ENCODE measurements at regions not wholly inside any gene's neighbourhood (a gene's known extent, or its start where the extent isn't known, plus 50 kb on each side); places are given as distances from the start of the nearest gene placed in this dataset.

GRCh38 chr17:68185820-68186219 lies 62.0 kb upstream of the AMZ2 start:
- DNase-seq: no peak

GRCh38 chr17:68190495-68190894 lies 57.3 kb upstream of the AMZ2 start:
- no peak for DNase-seq

DNA sequence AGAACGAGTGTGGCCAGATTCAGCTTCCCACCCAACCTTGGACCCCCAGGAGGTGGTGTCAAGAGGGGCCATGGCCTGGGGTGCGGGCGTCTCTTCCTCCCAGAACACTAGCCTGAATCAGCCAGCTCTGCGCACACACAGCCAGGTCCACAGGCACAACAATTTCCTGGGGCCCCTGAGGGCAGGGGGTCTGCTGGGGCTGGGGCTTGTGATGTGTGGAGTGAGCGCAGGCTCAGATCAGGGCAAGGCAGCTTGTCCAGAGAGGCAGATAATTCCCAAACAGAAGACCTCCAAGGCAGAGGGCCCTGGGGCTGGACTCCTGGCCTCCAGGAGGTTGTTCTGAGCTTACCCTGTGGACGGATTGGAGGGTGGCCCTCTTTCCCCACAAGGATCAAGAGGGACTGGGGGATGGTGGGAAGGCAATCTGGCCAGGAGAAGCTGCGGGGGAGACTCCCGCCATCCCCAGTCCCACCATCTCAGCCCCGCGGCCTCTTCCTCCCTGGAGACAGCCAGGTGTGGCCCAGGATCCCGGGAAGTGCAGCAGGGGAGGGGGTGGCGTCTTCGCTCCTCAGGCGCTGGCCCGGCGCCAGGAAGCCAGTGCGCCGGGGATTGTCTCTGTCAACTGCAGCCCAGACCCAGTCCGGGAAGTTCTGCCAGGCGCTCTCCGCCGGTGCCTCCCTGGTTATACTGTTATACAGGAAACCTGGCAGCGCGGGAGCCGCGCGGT lies 52.0 kb upstream of the AMZ2 start:
- DNase-seq: peak; percentile 7

GRCh38 chr17:68196394-68197090 lies 51.3 kb upstream of the AMZ2 start:
- DNase-seq: no peak

DNA sequence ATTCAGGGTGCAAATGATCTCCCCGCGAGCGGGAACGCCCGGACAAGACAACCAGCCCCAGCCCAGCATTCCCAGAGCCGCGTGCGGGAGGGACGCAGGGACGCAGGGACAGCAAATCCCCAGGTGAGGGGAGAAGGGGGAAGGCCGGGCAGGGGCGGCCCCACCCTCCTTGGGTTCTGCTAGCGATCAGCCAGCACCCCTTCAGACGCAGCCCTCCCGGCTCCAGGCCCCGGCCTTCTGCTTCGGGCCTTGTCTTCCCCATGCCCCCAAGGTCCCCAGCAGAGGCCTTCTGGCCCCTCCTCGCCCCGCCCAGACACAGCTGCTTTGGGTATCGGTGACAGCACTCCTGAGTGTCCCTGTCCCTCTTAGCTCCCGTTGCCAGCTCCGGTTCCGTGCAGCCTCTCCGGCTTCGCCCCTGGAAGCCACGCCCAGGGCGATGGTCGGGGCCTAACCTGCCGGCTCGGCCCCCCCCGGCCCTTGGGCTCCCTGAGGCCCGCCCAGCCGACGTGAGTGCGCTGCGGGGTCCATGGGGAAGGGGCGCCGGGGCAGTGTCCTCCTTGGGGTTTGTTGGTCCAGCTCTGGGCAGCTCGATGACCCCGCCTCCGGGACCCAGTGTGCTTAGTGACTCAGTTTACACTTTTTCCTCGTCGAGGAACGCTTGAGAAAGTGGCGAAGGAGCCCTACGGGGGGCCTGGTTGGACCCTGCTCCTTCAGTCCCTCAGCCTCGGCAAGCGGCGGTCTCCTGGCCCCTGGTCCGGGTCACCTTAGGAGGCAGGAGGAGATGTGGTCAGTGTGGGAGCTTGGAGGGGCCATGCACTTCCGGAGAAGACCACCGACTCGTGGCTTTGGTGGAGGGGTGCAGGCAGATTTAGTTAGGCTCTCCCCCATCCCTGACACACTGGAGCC lies 50.5 kb upstream of the AMZ2 start:
- no peak for DNase-seq

DNA sequence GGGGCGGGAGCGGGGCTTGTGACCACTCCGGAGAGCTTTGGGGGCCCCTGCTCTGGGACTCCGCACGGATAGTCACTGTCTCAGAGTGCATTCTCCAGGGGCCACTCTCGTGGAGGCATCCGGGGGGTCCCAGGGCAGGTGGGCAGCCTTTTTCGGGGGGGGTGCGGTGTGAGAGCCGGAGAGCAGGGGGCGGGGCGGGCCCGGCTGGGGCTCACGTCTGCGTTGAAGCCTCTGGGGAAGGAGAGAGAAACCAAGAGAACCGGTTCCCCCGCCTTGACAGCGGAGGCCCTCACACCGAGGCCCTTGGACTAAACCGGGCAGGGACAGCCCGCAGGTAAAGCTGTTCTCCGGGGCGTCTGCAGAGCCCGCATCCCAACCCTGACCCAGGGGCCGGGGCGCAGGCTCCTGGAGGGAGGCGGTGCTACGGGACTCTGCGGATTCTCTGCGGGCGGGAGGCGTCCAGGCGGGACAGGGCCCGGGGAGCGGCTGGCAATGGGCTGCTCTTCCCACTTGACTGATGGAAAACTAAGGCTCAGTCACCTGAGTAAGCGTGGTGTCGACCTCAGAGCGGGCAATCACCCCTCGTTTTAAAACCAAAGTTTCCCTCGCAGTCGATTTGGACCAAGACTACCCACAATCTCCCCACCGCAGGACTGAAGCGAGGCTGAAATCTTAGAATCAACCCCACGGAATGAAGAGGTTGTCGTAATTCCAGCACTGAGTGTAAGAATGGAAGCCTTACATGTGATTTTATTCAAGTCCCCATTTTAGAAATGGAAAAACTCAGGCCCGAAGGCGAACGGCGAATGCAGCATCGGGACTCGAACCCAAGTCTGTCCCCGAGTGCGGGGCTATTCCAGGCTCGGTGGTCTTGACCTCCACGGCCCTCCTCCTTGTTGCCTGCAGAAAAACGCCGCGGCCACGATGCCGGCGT lies 49.6 kb upstream of the AMZ2 start:
- DNase-seq: peak; percentile 13
